ENCODE measurements at regions not wholly inside any gene's neighbourhood (a gene's known extent, or its start where the extent isn't known, plus 50 kb on each side); places are given as distances from the start of the nearest gene placed in this dataset.

DNA sequence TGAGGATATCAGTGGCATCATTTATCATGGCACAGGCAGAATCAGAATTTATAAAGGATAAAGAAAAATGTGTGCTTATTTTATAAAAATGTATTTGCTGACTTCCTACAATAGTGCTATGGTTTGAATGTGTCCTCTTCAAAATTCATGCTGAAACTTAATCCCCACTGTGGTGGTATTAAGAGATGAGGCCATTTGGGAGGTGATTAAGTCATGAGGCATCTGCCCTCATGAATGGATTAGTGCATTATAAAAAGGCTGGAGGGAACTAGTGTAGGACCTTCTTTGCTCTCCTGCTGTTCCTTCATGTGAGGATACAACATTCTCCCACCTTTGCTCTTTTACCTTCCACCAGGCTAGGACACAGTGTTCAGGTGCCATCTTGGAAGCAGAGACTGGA is 212.8 kb downstream of the RFC3 start:
- TF ChIP-seq TAF1 (IDR thresholded peaks at IDR 0.05; ENCODE audit: borderline replicate concordance, low read depth, low read length) (no peak), POLR2A (IDR thresholded peaks at IDR 0.05; ENCODE audit: low read depth, low read length) (no peak), POLR2AphosphoS5 (IDR thresholded peaks at IDR 0.05; ENCODE audit: low read depth, low read length) (no peak)
- DNase-seq (ENCODE audit: insufficient read length) (no peak), FAIRE-seq (no peak)

DNA sequence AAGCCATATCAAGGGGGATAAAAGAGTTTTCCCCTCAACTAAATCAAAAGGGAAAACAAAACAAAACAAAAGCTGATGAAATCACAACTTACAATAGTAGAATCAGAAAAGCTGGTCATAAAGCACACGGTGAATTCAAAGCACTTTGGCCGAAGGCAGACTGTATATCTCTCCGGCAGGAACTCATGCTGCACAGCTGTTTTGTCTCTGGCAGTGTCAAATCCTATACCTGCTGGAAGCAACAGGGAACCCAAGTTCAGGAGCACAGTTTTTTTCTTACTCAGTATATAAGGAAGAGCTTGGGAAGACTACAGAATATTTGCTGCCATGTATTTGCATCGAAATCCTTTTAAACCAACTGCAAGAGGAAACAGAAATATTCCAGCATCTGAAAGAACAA is 213.7 kb downstream of the RFC3 start:
- no peak for FAIRE-seq
- DNase-seq (ENCODE audit: insufficient read length), result no peak
- TF ChIP-seq POLR2AphosphoS5 (IDR thresholded peaks at IDR 0.05; ENCODE audit: low read depth, low read length) (no peak), TAF1 (IDR thresholded peaks at IDR 0.05; ENCODE audit: borderline replicate concordance, low read depth, low read length) (no peak), POLR2A (IDR thresholded peaks at IDR 0.05; ENCODE audit: low read depth, low read length) (no peak)

DNA sequence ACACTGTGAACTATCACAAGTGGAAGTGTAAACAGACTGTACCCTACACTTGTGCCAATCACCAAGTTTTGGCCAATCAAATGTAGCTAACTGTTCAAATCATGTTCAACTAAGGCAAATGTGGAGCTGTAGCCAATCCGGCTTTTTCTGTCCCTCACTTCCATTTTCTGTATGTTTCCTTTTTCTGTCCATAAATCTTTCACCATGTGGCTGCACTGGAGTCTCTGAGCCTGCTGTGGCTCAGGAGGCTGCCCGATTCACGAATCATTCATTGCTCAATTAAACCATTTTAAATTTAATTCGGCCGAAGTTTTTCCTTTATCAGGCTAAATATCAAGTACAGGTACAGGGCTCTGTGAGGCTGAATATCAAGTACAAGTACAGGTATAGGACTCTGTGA is 216.5 kb downstream of the RFC3 start:
- DNase-seq (ENCODE audit: insufficient read length), result no peak
- no peak for TF ChIP-seq POLR2AphosphoS5 (IDR thresholded peaks at IDR 0.05; ENCODE audit: low read depth, low read length)
- no peak for TF ChIP-seq POLR2A (IDR thresholded peaks at IDR 0.05; ENCODE audit: low read depth, low read length)
- no peak for TF ChIP-seq TAF1 (IDR thresholded peaks at IDR 0.05; ENCODE audit: borderline replicate concordance, low read depth, low read length)
- no peak for FAIRE-seq

DNA sequence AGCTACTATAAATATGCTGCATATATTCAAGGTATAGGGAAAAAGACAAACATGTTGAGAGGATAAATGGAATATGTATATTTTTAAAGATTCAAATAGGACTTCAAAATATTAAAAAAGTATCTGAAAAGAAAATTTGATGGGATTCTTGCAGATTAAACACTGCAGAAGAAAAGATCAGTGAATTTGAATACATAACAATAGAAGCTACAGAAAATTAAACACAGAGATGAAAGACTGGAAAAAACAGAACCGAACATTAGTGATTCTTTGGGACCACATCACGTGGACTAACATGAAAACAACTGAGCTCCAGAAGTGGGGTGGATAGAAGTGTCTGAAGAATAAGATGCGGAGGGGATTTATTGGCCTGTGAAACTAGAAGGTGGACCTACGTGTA is 217.2 kb downstream of the RFC3 start:
- FAIRE-seq (no peak), DNase-seq (ENCODE audit: insufficient read length) (no peak)
- TF ChIP-seq POLR2AphosphoS5 (IDR thresholded peaks at IDR 0.05; ENCODE audit: low read depth, low read length) (no peak), POLR2A (IDR thresholded peaks at IDR 0.05; ENCODE audit: low read depth, low read length) (no peak)

DNA sequence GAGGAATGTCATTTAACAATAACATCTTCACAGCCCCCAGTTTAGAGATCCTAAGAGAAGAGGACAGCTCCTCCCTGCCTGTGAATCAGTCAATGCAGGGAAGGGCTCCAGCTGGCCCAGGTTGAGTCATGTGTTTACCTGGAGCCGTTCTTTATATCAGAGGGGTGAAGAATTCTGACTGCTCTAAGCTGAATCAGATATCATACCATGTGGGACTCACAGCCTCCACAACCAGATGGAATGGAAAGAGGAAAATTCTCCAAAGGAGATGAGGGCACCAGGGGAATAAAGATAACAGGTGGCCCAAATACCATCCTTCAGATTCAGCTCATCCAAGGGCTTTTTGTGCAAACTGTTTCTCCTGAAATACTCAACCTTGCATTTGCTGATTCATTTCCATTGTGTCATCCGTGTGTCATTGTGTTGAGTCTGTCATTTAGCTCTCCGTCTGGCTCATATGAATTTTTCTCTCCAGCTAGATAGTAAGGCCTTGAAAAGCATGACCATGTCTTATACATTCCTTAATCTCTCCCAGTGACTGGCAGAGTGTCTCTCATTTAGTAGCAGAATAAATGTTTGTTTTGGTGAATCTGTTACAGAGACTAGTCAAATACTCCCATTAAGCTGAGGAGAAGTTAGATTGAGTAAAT is 217.9 kb downstream of the RFC3 start:
- FAIRE-seq (no peak), DNase-seq (ENCODE audit: insufficient read length) (no peak)
- no peak for TF ChIP-seq POLR2A (IDR thresholded peaks at IDR 0.05; ENCODE audit: low read depth, low read length)
- TF ChIP-seq TAF1 (IDR thresholded peaks at IDR 0.05; ENCODE audit: borderline replicate concordance, low read depth, low read length), result no peak
- TF ChIP-seq POLR2AphosphoS5 (IDR thresholded peaks at IDR 0.05; ENCODE audit: low read depth, low read length), result no peak

DNA sequence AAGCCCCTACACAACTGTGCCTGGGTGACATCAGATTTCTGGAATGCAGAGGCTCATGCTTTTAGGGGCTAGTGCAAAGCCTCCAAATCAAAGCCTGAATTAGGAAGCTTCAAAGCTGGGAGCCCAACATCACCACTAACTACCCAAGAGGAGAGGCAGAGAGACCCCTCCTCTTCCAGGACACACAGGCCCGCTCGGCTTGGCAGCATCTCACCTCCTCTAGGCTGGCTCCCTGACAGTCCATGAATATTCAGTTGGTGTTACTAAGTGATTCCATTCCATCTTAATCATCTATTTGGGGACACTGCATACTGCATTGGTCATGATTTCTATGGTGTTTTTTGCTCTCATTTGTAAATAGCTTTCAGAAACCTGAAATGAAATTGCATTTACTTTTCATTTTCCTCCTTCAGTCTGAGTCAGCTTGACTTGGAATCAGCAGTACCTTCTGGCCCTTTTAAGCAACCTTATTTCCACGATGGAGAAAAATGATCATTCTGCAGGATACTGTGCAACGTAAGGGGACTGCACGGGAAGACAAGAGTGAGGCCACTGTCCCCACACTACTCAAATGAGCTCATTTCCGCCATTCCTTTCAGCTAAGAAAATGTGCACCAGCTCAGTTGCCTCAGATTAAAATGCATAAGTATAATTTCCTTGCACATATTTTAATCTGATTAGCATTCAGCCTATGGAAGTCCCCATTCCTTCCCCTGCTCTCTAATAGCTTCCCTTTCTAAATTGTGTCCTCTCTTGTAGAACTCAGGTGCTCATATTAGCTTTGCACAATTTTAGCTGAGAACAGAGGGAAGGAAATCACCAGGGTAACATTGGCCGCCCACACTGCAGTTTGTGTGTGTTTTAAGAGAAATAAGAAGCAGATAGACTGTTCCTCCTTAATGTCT is 219.9 kb downstream of the RFC3 start:
- FAIRE-seq (peak; percentile 71), DNase-seq (ENCODE audit: insufficient read length) (no peak)
- no peak for TF ChIP-seq POLR2A (IDR thresholded peaks at IDR 0.05; ENCODE audit: low read depth, low read length)
- TF ChIP-seq POLR2AphosphoS5 (IDR thresholded peaks at IDR 0.05; ENCODE audit: low read depth, low read length), result no peak
- TF ChIP-seq TAF1 (IDR thresholded peaks at IDR 0.05; ENCODE audit: borderline replicate concordance, low read depth, low read length), result no peak

DNA sequence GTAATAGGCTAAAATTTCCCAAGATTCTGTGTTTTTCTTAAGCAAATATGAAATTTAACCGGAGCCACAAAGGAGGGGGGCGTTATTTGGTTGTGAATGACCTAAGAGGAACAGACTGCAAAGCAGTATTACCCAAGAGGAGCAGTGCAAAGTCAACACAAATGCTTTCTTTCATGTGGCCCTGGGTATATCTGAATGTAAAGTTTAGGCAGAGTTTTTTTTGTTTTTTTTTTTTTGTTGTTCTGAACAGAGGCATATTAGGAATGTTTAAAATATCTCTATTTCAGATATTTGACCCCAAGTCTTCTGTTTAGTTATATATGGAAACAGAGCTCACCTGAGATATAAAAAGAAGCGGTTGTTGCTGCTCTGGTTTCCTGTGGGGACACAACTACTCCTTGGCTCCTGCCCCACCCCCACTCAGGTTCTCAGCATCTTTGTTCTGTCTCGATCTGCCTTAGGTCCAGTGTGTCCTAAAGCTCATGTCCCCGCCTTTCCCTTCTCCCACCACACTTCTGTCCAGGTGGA is 220.7 kb downstream of the RFC3 start:
- FAIRE-seq (no peak), DNase-seq (ENCODE audit: insufficient read length) (no peak)
- TF ChIP-seq POLR2A (IDR thresholded peaks at IDR 0.05; ENCODE audit: low read depth, low read length), result no peak
- TF ChIP-seq TAF1 (IDR thresholded peaks at IDR 0.05; ENCODE audit: borderline replicate concordance, low read depth, low read length), result no peak
- no peak for TF ChIP-seq POLR2AphosphoS5 (IDR thresholded peaks at IDR 0.05; ENCODE audit: low read depth, low read length)

DNA sequence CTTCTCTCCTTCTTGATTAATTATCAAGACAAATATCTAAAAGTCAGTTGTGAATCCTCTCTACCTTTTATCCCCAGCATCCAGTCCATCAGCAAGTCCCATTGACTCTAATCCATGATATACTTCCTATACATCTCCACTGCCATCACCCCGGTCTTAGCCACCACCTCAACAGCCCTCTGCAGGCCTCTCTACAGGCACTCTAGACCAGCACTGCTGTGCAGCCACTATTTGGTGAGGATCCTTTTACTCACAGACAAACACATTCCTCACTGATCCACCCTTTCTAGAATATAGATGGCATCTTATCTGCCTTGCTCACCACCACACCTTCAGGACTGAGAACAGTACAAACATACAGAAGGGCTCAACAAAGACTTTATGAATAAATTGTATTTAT is 221.7 kb downstream of the RFC3 start:
- no peak for DNase-seq (ENCODE audit: insufficient read length)
- no peak for FAIRE-seq
- TF ChIP-seq TAF1 (IDR thresholded peaks at IDR 0.05; ENCODE audit: borderline replicate concordance, low read depth, low read length) (no peak), POLR2A (IDR thresholded peaks at IDR 0.05; ENCODE audit: low read depth, low read length) (no peak), POLR2AphosphoS5 (IDR thresholded peaks at IDR 0.05; ENCODE audit: low read depth, low read length) (no peak)

DNA sequence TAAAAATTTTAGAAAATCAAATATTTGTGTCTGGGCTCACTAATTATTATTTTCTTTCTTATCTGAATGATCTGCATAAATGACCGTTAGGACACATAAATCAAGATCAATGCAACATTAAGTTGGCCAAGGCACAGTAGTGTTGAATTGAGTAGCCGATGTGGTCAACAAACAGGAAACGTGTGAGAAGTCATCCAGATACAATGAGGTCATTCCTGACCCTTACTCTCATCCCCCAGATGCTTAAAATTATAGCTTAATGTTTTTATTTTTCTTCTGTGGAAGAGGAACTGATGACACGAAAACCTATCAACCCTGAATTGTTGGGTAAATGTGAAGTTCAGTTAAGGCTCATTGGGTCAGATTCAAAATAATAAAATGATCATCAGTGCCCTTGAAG is 222.9 kb downstream of the RFC3 start:
- DNase-seq (ENCODE audit: insufficient read length) (no peak), FAIRE-seq (no peak)
- no peak for TF ChIP-seq POLR2A (IDR thresholded peaks at IDR 0.05; ENCODE audit: low read depth, low read length)
- TF ChIP-seq TAF1 (IDR thresholded peaks at IDR 0.05; ENCODE audit: borderline replicate concordance, low read depth, low read length), result no peak
- TF ChIP-seq POLR2AphosphoS5 (IDR thresholded peaks at IDR 0.05; ENCODE audit: low read depth, low read length), result no peak

DNA sequence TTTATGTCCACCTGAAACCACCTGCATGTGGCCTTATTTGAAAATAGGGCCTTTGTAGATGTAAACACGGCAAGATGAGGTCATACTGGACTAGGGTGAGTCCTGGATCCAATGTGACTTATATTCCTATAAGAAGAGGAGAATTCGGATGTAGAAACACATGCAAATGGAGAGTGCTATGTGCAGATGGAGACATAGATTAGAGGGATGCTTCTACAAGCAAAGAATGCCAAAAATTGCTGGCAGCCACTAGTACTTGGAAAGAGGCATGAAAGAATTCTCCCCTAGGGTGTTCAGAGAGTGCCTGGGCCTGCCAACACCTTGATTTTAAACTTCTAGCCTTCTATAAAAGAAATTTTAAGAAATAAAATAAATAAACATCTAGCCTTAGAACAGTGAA is 226.1 kb downstream of the RFC3 start:
- TF ChIP-seq TAF1 (IDR thresholded peaks at IDR 0.05; ENCODE audit: borderline replicate concordance, low read depth, low read length) (no peak), POLR2A (IDR thresholded peaks at IDR 0.05; ENCODE audit: low read depth, low read length) (no peak), POLR2AphosphoS5 (IDR thresholded peaks at IDR 0.05; ENCODE audit: low read depth, low read length) (no peak)
- DNase-seq (ENCODE audit: insufficient read length) (no peak), FAIRE-seq (no peak)

DNA sequence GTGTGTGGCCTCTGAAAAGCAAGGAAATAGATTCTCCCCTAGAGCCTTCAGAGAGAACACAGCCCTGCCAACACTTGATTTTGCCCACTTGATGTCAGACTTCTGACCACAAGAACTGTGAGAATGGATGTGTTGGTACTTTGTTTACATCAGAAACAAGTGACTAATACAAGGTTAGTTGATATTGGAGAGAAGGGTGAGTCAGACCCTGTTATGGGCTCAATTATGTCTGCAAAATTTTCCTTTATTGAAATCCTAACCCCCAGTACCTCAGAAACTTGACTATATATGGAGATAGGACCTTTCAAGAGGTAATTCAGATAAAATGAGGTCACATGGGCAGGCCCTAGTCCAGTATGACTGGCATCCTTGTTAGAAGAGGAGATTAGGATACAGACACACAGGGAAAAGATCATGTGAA is 226.7 kb downstream of the RFC3 start:
- no peak for FAIRE-seq
- TF ChIP-seq TAF1 (IDR thresholded peaks at IDR 0.05; ENCODE audit: borderline replicate concordance, low read depth, low read length) (no peak), POLR2A (IDR thresholded peaks at IDR 0.05; ENCODE audit: low read depth, low read length) (no peak), POLR2AphosphoS5 (IDR thresholded peaks at IDR 0.05; ENCODE audit: low read depth, low read length) (no peak)
- DNase-seq (ENCODE audit: insufficient read length), result no peak

DNA sequence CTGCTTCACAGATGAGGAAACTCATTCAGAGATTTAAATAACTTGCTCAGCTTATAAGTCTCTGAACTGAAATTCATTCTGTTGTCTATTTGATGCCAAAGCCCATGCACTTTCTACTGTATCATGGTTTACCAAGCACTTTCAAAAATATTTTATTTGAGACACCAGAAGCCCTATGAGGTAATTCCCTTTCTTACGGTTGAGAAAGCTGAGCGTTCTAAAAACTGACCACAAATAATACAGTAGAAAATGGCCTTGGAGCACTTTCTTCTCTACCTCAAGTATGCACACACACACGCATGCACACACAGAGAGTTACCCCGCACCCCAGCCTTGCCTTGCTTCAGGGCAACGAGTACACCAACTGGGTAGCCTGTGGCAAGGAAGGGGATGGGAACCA is 228.5 kb downstream of the RFC3 start:
- FAIRE-seq, result peak; percentile 54
- no peak for TF ChIP-seq POLR2AphosphoS5 (IDR thresholded peaks at IDR 0.05; ENCODE audit: low read depth, low read length)
- TF ChIP-seq POLR2A (IDR thresholded peaks at IDR 0.05; ENCODE audit: low read depth, low read length), result no peak
- no peak for TF ChIP-seq TAF1 (IDR thresholded peaks at IDR 0.05; ENCODE audit: borderline replicate concordance, low read depth, low read length)
- DNase-seq (ENCODE audit: insufficient read length), result no peak
